GM12878 (cell line): ENCODE measurements at regions not wholly inside any gene's neighbourhood (a gene's known extent, or its start where the extent isn't known, plus 50 kb on each side); places are given as distances from the start of the nearest gene placed in this dataset.

Source experiments
- ATAC-seq: fragments of 200-7000 bp; cut with Tn5 transposase; 3 replicates; pipeline ENCODE4 v1.9.1; 2020; ENCODE audit warnings: mild to moderate bottlenecking, moderate library complexity
- BruUV-seq: library from RNA; stranded (reverse); fragments of 400-500 nt; replicated peaks from 2 replicates; lab custom pipeline; 2021; lab: Mats Ljungman, UMichigan
- CTCF ChIA-PET: fragments of 300-600 bp; sonication (Branson Sonifier 250); formaldehyde crosslinking; extraction: SDS; loops from one replicate; lab custom pipeline; 2021; ENCODE audit warnings: inconsistent platforms; lab: Yijun Ruan, JAX
- POLR2A ChIA-PET: fragments of 350-600 bp; formaldehyde crosslinking; extraction: SDS; loops from one replicate; lab custom pipeline; 2021; ENCODE audit warnings: inconsistent platforms; lab: Charles Lee
- RAD21 ChIA-PET: fragments of 300-600 bp; sonication (Branson Sonifier 250); formaldehyde crosslinking; loops from one replicate; lab custom pipeline; 2023; ENCODE audit warnings: antibody characterized with exemption; ENCODE audit not compliant: unreplicated experiment; lab: Charles Lee
- SMC1A ChIA-PET: fragments of 300-600 bp; sonication (Branson Sonifier 250); formaldehyde crosslinking; loops from one replicate; lab custom pipeline; 2023; ENCODE audit not compliant: unreplicated experiment, uncharacterized antibody; lab: Charles Lee
- DNase-seq: peaks from one replicate; pipeline ENCODE4 v3.0.0-alpha.2; 2011; ENCODE audit warnings: low read depth, low spot score
- FAIRE-seq: peaks from 3 replicates; lab custom pipeline; 2011; peaks lifted over from hg19 to GRCh38; lab: Jason Lieb, UNC
- H2AFZ ChIP-seq: 2 replicates; pipeline ENCODE4 v1.6.0; 2011; ENCODE audit warnings: low read depth, low read length, control low read depth; ENCODE audit not compliant: control insufficient read depth
- H3K27ac ChIP-seq: 2 replicates; pipeline ENCODE4 v1.5.1; 2011; ENCODE audit warnings: control low read depth; ENCODE audit not compliant: control insufficient read depth, insufficient read depth
- H3K27me3 ChIP-seq, 2 experiments: replicated peaks in 1 of 2; 2 replicates each; pipeline versions ENCODE4 v1.6.0 to v1.6.1; 2011; ENCODE audit warnings: low read length in 1 of 2; ENCODE audit not compliant: control insufficient read depth in 2 of 2, insufficient read depth in 2 of 2
- H3K36me3 ChIP-seq, 2 experiments: 2 replicates each; pipeline ENCODE4 v1.5.1; 2011; ENCODE audit warnings: low read length in 1 of 2; ENCODE audit not compliant: control insufficient read depth in 2 of 2, insufficient read depth in 2 of 2
- H3K4me1 ChIP-seq: 2 replicates; pipeline ENCODE4 v1.6.1; 2011; ENCODE audit warnings: mild to moderate bottlenecking, low read length, moderate library complexity, mixed read lengths; ENCODE audit not compliant: control insufficient read depth, insufficient read depth
- H3K4me2 ChIP-seq: 2 replicates; pipeline ENCODE4 v1.6.0; 2011; ENCODE audit warnings: control low read depth; ENCODE audit not compliant: control insufficient read depth, insufficient read depth
- H3K4me3 ChIP-seq: fragments of 200-600 bp; sonication (generic); 2 replicates; pipeline ENCODE4 v1.5.1; 2016
- H3K79me2 ChIP-seq: 2 replicates; pipeline ENCODE4 v1.6.0; 2011; ENCODE audit warnings: low read length; ENCODE audit not compliant: control insufficient read depth, insufficient read depth
- H3K9ac ChIP-seq: 2 replicates; pipeline ENCODE4 v1.8.0; 2011; ENCODE audit warnings: low read length, control low read depth, mixed read lengths; ENCODE audit not compliant: control insufficient read depth, insufficient read depth
- H3K9me3 ChIP-seq: replicated peaks from 3 replicates; pipeline ENCODE4 v1.5.1; 2011; ENCODE audit warnings: mild to moderate bottlenecking, low read length; ENCODE audit not compliant: control insufficient read depth, insufficient read depth
- H4K20me1 ChIP-seq: 2 replicates; pipeline ENCODE4 v1.6.0; 2011; ENCODE audit not compliant: control insufficient read depth, insufficient read depth
- BHLHE40 ChIP-seq, 2 experiments: fragments of 450-650 bp in 1 of 2; IDR thresholded peaks; 2 replicates each; pipeline ENCODE4 v1.6.1; 2011 to 2017; ENCODE audit warnings: low read depth in 2 of 2, borderline replicate concordance in 1 of 2, improper control_type of control experiment in 1 of 2, low read length in 1 of 2, mild to moderate bottlenecking in 1 of 2
- BMI1 ChIP-seq: fragments of 450-650 bp; IDR thresholded peaks from 2 replicates; pipeline ENCODE4 v1.6.1; 2016; ENCODE audit warnings: mild to moderate bottlenecking, moderate library complexity, borderline replicate concordance
- CHD4 ChIP-seq: fragments of 200-600 bp; sonication (generic); IDR thresholded peaks from 2 replicates; pipeline ENCODE4 v1.6.1; 2016; ENCODE audit warnings: mild to moderate bottlenecking
- HDAC6 ChIP-seq: fragments of 200-600 bp; sonication (generic); IDR thresholded peaks from one replicate; pipeline ENCODE4 v1.8.0; 2017; ENCODE audit warnings: antibody characterized with exemption; ENCODE audit not compliant: unreplicated experiment
- NFIC ChIP-seq: IDR thresholded peaks from 2 replicates; pipeline ENCODE4 v1.6.1; 2012; ENCODE audit warnings: low read depth, mild to moderate bottlenecking, inconsistent platforms, low read length, moderate library complexity
- NRF1 ChIP-seq: conservative IDR thresholded peaks from 2 replicates; pipeline ENCODE4 v1.6.1; 2011; ENCODE audit warnings: mild to moderate bottlenecking, low read depth, low read length, improper control_type of control experiment
- PML ChIP-seq: IDR thresholded peaks from 2 replicates; pipeline ENCODE4 v1.6.1; 2012; ENCODE audit warnings: low read length, inconsistent platforms
- POLR2AphosphoS2 ChIP-seq: IDR thresholded peaks from 2 replicates; pipeline ENCODE4 v1.6.1; 2011; ENCODE audit warnings: low read depth, mild to moderate bottlenecking, low read length, improper control_type of control experiment, moderate library complexity
- POU2F2 ChIP-seq: IDR thresholded peaks from 3 replicates; pipeline ENCODE4 v1.6.1; 2011; ENCODE audit warnings: low read depth, mild to moderate bottlenecking, low read length, borderline replicate concordance
- RFX5 ChIP-seq: IDR thresholded peaks from 2 replicates; pipeline ENCODE4 v1.6.1; 2011; ENCODE audit warnings: low read depth, low read length, improper control_type of control experiment
- SMC3 ChIP-seq: IDR thresholded peaks from 2 replicates; pipeline ENCODE4 v1.6.1; 2011; ENCODE audit warnings: low read length, improper control_type of control experiment, borderline replicate concordance
- SP1 ChIP-seq: IDR thresholded peaks from one replicate; pipeline ENCODE4 v1.6.1; 2011; ENCODE audit warnings: low read depth, low read length
- ZNF207 ChIP-seq: fragments of 450-650 bp; IDR thresholded peaks from 2 replicates; pipeline ENCODE4 v1.6.1; 2014; ENCODE audit warnings: antibody characterized with exemption, mild to moderate bottlenecking, borderline replicate concordance
- WGBS: methylation state at CpG from one replicate; pipeline ENCODE4 v1.1.6; 2016; ENCODE audit warnings: low lambda C conversion rate; ENCODE audit not compliant: insufficient replicate concordance, insufficient coverage; ENCODE audit errors: missing lambda C conversion rate; 5-methylcytosine and 5-hydroxymethylcytosine counted together
- in situ Hi-C: fragments of 300-500 bp; cut with MboI; formaldehyde crosslinking; loops from 9 replicates; pipeline ENCODE4 v1.14.3; 2018; ENCODE audit warnings: mixed read lengths
- intact Hi-C: fragments of 100-400 bp; cut with micrococcal nuclease; formaldehyde crosslinking; loops from one replicate; pipeline ENCODE4 v1.14.2; 2022; ENCODE audit not compliant: unreplicated experiment
- TF ChIP-seq, protein P1 (sequence below): IDR thresholded peaks from 2 replicates; pipeline ENCODE4 v1.6.1; 2012; ENCODE audit warnings: low read depth, low read length, improper control_type of control experiment
- TF ChIP-seq, protein P2 (sequence below): IDR thresholded peaks from 2 replicates; pipeline ENCODE4 v1.6.1; 2011; ENCODE audit warnings: mild to moderate bottlenecking, low read depth, low read length, moderate library complexity; ENCODE audit not compliant: insufficient replicate concordance
- TF ChIP-seq, protein P3 (sequence below): fragments of 150-350 bp; IDR thresholded peaks from 2 replicates; pipeline ENCODE4 v1.6.1; 2016; ENCODE audit warnings: low read depth, low read length
- TF ChIP-seq, protein P4 (sequence below): fragments of 450-650 bp; IDR thresholded peaks from 2 replicates; pipeline ENCODE4 v1.6.1; 2017; ENCODE audit warnings: borderline replicate concordance

DNA sequence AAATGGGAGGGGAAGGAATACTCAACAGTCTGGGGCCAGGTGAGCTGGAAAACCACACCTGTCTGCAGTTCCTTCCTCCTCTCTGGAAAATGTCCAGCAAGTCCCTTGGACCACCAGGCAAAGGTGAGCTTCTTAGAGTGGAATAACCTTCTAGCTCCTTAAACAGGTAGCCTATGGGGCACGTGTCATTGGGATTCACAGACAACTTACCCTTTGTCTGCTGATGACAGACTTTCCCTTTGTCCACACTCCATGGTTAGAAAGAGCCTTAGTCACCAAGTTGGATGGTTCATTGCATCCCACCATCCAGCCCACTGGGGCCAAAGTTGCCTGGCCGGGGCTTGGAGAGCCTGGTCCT lies 98.0 kb upstream of the ITGA6 start:
- H2AFZ ChIP-seq: no peak overlapping the region
- 0% methylated on average over 2 of the region's 2 CpGs for WGBS
- ChIA-PET POLR2A (no interaction called here), RAD21 (no interaction called here), CTCF (no interaction called here), SMC1A (no interaction called here)
- no peak for ATAC-seq
- H3K36me3 ChIP-seq: no peaks in the 10 kb centered on the region
- H3K4me3 ChIP-seq: no peak overlapping the region
- no peak for DNase-seq
- FAIRE-seq: no peak
- no peaks in the 10 kb centered on the region for H3K27me3 ChIP-seq
- H3K27ac ChIP-seq: no peak overlapping the region
- H3K9me3 ChIP-seq: no peaks in the 10 kb centered on the region
- no peak overlapping the region for H3K9ac ChIP-seq
- H3K4me2 ChIP-seq: no peak overlapping the region
- no peak for TF ChIP-seq SMC3
- TF ChIP-seq PML: no peak
- TF ChIP-seq, protein P1, sequence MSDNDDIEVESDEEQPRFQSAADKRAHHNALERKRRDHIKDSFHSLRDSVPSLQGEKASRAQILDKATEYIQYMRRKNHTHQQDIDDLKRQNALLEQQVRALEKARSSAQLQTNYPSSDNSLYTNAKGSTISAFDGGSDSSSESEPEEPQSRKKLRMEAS: no peak
- no peak for TF ChIP-seq RFX5
- TF ChIP-seq, protein P2, sequence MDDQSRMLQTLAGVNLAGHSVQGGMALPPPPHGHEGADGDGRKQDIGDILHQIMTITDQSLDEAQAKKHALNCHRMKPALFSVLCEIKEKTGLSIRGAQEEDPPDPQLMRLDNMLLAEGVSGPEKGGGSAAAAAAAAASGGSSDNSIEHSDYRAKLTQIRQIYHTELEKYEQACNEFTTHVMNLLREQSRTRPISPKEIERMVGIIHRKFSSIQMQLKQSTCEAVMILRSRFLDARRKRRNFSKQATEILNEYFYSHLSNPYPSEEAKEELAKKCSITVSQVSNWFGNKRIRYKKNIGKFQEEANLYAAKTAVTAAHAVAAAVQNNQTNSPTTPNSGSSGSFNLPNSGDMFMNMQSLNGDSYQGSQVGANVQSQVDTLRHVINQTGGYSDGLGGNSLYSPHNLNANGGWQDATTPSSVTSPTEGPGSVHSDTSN: no peak
- TF ChIP-seq BMI1: no peak
- TF ChIP-seq, protein P3, sequence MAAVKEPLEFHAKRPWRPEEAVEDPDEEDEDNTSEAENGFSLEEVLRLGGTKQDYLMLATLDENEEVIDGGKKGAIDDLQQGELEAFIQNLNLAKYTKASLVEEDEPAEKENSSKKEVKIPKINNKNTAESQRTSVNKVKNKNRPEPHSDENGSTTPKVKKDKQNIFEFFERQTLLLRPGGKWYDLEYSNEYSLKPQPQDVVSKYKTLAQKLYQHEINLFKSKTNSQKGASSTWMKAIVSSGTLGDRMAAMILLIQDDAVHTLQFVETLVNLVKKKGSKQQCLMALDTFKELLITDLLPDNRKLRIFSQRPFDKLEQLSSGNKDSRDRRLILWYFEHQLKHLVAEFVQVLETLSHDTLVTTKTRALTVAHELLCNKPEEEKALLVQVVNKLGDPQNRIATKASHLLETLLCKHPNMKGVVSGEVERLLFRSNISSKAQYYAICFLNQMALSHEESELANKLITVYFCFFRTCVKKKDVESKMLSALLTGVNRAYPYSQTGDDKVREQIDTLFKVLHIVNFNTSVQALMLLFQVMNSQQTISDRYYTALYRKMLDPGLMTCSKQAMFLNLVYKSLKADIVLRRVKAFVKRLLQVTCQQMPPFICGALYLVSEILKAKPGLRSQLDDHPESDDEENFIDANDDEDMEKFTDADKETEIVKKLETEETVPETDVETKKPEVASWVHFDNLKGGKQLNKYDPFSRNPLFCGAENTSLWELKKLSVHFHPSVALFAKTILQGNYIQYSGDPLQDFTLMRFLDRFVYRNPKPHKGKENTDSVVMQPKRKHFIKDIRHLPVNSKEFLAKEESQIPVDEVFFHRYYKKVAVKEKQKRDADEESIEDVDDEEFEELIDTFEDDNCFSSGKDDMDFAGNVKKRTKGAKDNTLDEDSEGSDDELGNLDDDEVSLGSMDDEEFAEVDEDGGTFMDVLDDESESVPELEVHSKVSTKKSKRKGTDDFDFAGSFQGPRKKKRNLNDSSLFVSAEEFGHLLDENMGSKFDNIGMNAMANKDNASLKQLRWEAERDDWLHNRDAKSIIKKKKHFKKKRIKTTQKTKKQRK: no peak
- no peak for TF ChIP-seq NFIC
- TF ChIP-seq BHLHE40 (IDR thresholded peaks at IDR 0.05; ENCODE audit: borderline replicate concordance in 1 of 2, low read depth in 2 of 2, low read length in 1 of 2): no peak
- TF ChIP-seq POU2F2: no peak
- TF ChIP-seq, protein P4, sequence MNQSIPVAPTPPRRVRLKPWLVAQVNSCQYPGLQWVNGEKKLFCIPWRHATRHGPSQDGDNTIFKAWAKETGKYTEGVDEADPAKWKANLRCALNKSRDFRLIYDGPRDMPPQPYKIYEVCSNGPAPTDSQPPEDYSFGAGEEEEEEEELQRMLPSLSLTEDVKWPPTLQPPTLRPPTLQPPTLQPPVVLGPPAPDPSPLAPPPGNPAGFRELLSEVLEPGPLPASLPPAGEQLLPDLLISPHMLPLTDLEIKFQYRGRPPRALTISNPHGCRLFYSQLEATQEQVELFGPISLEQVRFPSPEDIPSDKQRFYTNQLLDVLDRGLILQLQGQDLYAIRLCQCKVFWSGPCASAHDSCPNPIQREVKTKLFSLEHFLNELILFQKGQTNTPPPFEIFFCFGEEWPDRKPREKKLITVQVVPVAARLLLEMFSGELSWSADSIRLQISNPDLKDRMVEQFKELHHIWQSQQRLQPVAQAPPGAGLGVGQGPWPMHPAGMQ: no peak
- no peak for TF ChIP-seq SP1
- no peak for TF ChIP-seq NRF1
- TF ChIP-seq HDAC6: no peak
- no peak for TF ChIP-seq ZNF207
- TF ChIP-seq POLR2AphosphoS2: no peak
- no peak for TF ChIP-seq CHD4
- no peaks in the 10 kb centered on the region for H4K20me1 ChIP-seq
- H3K4me1 ChIP-seq: no peaks in the 10 kb centered on the region
- no TSS peak for BruUV-seq
- in situ Hi-C loops: no loop called here
- intact Hi-C loops: no loop called here
- no peaks in the 10 kb centered on the region for H3K79me2 ChIP-seq
